ENCODE measurements at regions not wholly inside any gene's neighbourhood (a gene's known extent, or its start where the extent isn't known, plus 50 kb on each side); places are given as distances from the start of the nearest gene placed in this dataset.

DNA sequence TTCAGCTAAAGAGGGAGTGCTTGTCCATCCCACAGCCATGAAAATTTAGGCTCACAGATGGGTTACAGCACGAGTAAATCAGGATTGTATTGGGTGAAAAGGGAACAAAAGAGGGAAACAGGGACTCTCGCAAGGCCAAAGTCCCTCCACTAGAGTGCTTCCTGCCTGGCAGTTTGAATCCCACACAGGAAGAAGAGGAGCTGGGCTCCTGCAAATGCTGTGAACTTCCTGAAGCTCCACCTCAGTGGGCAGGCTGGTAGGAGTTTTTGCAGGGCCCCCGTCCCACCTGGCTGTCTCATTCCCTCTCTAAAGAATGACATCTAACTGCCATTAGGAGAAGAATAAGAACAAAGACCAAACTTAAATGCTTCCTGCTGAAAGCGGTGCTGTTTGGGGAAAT is 712.0 kb upstream of the PRMT6 start:
- in situ Hi-C loops (cut with MboI): no loop called here
- Histone ChIP-seq H3K9ac (ENCODE audit: control insufficient read depth, insufficient read depth, low read length) (no peak overlapping the region), H3K9me3 (replicated peaks; ENCODE audit: control insufficient read depth, insufficient read depth, low read length) (no peaks in the 10 kb centered on the region), H4K20me1 (ENCODE audit: control insufficient read depth, insufficient read depth) (no peaks in the 10 kb centered on the region), H3K4me2 (ENCODE audit: control insufficient read depth, insufficient read depth) (no peak overlapping the region), H2AFZ (ENCODE audit: control insufficient read depth, low read depth, low read length) (no peak overlapping the region), H3K36me3 (ENCODE audit: control insufficient read depth in 2 of 2, insufficient read depth in 2 of 2, low read length in 1 of 2) (no peaks in the 10 kb centered on the region), H3K27me3 (replicated peaks in 1 of 2; ENCODE audit: control insufficient read depth in 2 of 2, insufficient read depth in 2 of 2, low read length in 1 of 2) (no peaks in the 10 kb centered on the region), H3K79me2 (ENCODE audit: control insufficient read depth, insufficient read depth, low read length) (no peaks in the 10 kb centered on the region), H3K4me1 (ENCODE audit: control insufficient read depth, insufficient read depth, low read length) (no peaks in the 10 kb centered on the region), H3K27ac (ENCODE audit: control insufficient read depth, insufficient read depth) (no peak overlapping the region), H3K4me3 (no peak overlapping the region)
- ChIA-PET POLR2A (no interaction called here), CTCF (no interaction called here), SMC1A (ENCODE audit: uncharacterized antibody, unreplicated experiment) (no interaction called here), RAD21 (ENCODE audit: unreplicated experiment) (no interaction called here)
- 2% methylated on average over 4 of the region's 4 CpGs for WGBS (ENCODE audit: insufficient coverage, insufficient replicate concordance, low lambda C conversion rate, missing lambda C conversion rate)
- intact Hi-C loops (cut with micrococcal nuclease; ENCODE audit: unreplicated experiment): no loop called here
- no peak for DNase-seq (ENCODE audit: low read depth, low spot score)
- no peak for ATAC-seq
- FAIRE-seq: no peak
- no TSS peak for BruUV-seq (replicated peaks)
- TF ChIP-seq CREB1 (IDR thresholded peaks at IDR 0.05; ENCODE audit: low read depth): no peak
- TF ChIP-seq, protein P1, sequence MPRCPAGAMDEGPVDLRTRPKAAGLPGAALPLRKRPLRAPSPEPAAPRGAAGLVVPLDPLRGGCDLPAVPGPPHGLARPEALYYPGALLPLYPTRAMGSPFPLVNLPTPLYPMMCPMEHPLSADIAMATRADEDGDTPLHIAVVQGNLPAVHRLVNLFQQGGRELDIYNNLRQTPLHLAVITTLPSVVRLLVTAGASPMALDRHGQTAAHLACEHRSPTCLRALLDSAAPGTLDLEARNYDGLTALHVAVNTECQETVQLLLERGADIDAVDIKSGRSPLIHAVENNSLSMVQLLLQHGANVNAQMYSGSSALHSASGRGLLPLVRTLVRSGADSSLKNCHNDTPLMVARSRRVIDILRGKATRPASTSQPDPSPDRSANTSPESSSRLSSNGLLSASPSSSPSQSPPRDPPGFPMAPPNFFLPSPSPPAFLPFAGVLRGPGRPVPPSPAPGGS (IDR thresholded peaks at IDR 0.05; ENCODE audit: borderline replicate concordance, insufficient read depth, low read depth, low read length, poor library complexity, severe bottlenecking): no peak
- no peak for TF ChIP-seq GABPA (IDR thresholded peaks at IDR 0.05; ENCODE audit: low read depth)
- no peak for TF ChIP-seq SRF (IDR thresholded peaks at IDR 0.05; ENCODE audit: low read depth in 2 of 2, low read length in 2 of 2)
- TF ChIP-seq, protein P2, sequence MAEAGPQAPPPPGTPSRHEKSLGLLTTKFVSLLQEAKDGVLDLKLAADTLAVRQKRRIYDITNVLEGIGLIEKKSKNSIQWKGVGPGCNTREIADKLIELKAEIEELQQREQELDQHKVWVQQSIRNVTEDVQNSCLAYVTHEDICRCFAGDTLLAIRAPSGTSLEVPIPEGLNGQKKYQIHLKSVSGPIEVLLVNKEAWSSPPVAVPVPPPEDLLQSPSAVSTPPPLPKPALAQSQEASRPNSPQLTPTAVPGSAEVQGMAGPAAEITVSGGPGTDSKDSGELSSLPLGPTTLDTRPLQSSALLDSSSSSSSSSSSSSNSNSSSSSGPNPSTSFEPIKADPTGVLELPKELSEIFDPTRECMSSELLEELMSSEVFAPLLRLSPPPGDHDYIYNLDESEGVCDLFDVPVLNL (IDR thresholded peaks at IDR 0.05; ENCODE audit: low read depth, low read length): no peak
- TF ChIP-seq, protein P3, sequence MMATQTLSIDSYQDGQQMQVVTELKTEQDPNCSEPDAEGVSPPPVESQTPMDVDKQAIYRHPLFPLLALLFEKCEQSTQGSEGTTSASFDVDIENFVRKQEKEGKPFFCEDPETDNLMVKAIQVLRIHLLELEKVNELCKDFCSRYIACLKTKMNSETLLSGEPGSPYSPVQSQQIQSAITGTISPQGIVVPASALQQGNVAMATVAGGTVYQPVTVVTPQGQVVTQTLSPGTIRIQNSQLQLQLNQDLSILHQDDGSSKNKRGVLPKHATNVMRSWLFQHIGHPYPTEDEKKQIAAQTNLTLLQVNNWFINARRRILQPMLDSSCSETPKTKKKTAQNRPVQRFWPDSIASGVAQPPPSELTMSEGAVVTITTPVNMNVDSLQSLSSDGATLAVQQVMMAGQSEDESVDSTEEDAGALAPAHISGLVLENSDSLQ (IDR thresholded peaks at IDR 0.05): no peak
- TF ChIP-seq, protein P4, sequence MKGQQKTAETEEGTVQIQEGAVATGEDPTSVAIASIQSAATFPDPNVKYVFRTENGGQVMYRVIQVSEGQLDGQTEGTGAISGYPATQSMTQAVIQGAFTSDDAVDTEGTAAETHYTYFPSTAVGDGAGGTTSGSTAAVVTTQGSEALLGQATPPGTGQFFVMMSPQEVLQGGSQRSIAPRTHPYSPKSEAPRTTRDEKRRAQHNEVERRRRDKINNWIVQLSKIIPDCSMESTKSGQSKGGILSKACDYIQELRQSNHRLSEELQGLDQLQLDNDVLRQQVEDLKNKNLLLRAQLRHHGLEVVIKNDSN (IDR thresholded peaks at IDR 0.05; ENCODE audit: borderline replicate concordance, extremely low read length, insufficient read depth, low read depth, low read length): no peak
- TF ChIP-seq CREM (IDR thresholded peaks at IDR 0.05; ENCODE audit: low read depth): no peak
- TF ChIP-seq, protein P5, sequence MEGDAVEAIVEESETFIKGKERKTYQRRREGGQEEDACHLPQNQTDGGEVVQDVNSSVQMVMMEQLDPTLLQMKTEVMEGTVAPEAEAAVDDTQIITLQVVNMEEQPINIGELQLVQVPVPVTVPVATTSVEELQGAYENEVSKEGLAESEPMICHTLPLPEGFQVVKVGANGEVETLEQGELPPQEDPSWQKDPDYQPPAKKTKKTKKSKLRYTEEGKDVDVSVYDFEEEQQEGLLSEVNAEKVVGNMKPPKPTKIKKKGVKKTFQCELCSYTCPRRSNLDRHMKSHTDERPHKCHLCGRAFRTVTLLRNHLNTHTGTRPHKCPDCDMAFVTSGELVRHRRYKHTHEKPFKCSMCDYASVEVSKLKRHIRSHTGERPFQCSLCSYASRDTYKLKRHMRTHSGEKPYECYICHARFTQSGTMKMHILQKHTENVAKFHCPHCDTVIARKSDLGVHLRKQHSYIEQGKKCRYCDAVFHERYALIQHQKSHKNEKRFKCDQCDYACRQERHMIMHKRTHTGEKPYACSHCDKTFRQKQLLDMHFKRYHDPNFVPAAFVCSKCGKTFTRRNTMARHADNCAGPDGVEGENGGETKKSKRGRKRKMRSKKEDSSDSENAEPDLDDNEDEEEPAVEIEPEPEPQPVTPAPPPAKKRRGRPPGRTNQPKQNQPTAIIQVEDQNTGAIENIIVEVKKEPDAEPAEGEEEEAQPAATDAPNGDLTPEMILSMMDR (IDR thresholded peaks at IDR 0.05 in 2 of 3, conservative IDR thresholded peaks at IDR 0.05 in 1 of 3; ENCODE audit: control insufficient read depth in 2 of 3, extremely low read depth in 1 of 3, insufficient read depth in 1 of 3, low read depth in 3 of 3, low read length in 3 of 3): no peak
- no peak for TF ChIP-seq BCL11A (IDR thresholded peaks at IDR 0.05; ENCODE audit: low read depth, low read length)
- no peak for TF ChIP-seq ZBED1 (IDR thresholded peaks at IDR 0.05; ENCODE audit: borderline replicate concordance)

All from GM12878 (cell line).